H1 (cell line): ENCODE measurements at regions not wholly inside any gene's neighbourhood (a gene's known extent, or its start where the extent isn't known, plus 50 kb on each side); places are given as distances from the start of the nearest gene placed in this dataset.

ENCODE experiments used
- MAFK ChIP-seq: IDR thresholded peaks from 2 replicates; pipeline ENCODE4 v1.6.1; 2012; ENCODE audit warnings: low read depth, mild to moderate bottlenecking, improper control_type of control experiment, low read length

DNA sequence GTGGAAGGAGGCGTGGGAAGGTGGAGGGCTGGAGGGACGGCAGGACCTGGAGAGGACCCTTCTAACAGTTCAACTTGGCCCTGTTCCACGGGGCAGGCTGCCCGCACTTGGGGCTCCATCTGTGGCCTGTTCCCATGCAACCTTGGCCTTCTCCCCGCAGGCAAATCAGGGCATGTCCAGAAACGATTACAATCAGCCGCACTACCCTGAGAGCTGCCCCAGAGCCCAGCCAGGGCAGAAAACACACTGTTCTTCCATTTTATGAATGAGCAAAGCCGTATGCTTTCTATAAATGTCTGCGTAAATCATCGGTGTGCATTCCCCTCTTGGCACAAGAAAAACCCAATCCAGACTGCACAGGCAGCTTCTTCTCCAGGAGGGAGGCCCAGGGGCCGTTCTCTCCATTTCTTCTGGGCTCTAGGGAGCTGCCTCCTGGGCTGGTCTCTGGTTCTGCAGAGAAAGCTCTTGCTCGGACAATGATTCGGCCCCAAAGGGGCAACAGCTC lies 228.7 kb downstream of the SOX9 start (continued):
- TF ChIP-seq MAFK: no peak
